ENCODE measurements at regions not wholly inside any gene's neighbourhood (a gene's known extent, or its start where the extent isn't known, plus 50 kb on each side); places are given as distances from the start of the nearest gene placed in this dataset.
"Not testable (repeated sequence)": the region's sequence is repeated elsewhere in the genome, so short reads cannot be mapped to it uniquely, and the experiment has no call there.

DNA sequence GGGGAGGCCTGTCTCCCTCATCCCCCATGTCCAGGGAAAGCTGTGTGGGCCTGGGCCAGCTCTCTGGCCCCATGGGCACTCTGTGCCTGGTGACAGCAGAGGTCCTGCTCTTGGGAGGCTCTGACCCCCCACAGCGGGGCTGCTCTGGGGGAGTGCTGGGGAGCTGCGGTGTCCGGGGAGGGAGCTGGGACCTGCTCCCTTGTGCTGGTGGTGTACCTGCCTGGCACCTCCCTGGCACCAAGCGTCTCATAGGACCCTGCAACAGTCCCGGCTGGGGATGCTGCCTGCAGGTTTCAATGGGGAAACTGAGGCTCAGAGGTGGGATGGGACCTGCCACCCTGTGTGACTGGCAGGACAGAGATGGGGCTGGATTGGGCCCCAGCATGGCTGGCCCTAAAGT lies 111.3 kb downstream of the KIF26A start:
- DNase-seq (ENCODE audit: low read depth in 1 of 2, low spot score in 1 of 2), result no peak

DNA sequence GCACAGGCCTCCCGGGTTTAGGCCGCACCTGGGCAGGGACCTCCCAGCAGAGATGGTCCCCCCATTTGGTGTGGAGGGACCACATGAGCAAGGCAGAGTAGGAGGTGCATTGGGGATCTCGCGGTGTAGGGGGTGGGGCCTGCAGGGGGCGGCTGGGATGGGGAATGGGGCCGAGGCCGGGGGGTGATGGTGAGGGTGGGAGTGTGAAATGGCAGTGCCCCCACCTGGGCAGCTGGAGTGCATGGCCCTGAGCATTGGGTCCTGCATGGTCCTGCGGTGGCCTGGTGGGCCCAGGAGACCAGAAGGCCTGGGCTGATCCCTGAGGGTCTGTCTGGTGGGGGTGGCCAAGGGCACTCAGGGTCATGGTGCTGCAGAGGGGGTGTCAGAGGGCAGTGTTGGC lies 111.8 kb downstream of the KIF26A start:
- no peak for DNase-seq (ENCODE audit: low read depth in 1 of 2, low spot score in 1 of 2)

GRCh38 chr14:104252256-104253215 lies 114.1 kb downstream of the KIF26A start:
- no peak for DNase-seq (ENCODE audit: low read depth in 1 of 2, low spot score in 1 of 2)

- DNase-seq (ENCODE audit: low read depth in 1 of 2, low spot score in 1 of 2), result no peak
These were observed 114.9 kb downstream of the KIF26A start for GRCh38 chr14:104253223-104253822.

GRCh38 chr14:104253901-104254353 lies 115.5 kb downstream of the KIF26A start:
- no peak for DNase-seq (ENCODE audit: low read depth in 1 of 2, low spot score in 1 of 2)

DNA sequence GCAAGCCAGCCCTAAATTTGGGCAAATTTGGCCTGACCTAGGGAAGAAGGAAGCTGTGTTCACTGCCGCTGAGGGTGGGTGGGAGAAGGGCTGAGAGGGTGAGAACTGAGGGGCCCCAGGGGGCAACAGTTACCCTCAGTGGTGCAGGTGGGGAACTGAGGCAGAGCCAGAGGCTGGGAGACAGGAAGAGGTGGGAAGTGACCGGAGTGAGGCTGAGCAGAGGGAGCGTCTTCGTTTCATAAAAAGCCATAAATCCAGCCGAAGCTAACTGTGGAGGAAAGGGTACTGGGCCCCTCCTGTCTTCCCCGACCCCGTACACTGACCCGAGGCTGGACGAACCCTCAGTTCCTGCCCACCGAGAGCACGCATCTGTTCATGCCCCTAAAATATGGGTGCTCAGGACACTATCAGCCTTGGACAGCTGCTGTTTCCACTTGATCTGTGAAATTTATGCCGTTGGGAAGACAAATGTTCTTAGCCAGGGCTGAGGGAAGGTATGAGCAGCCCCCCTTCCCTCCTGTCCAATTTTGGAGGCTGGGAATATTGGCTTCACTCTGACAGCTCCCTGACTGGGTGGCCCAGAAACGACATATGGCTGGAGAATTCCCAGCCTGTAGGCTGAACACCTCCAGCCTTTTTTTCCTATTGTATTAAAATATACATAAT lies 116.5 kb downstream of the KIF26A start:
- DNase-seq (ENCODE audit: low read depth in 1 of 2, low spot score in 1 of 2), result no peak

- no peak for DNase-seq (ENCODE audit: low read depth in 1 of 2, low spot score in 1 of 2)
These were observed 117.6 kb downstream of the KIF26A start for GRCh38 chr14:104256025-104256424.

DNA sequence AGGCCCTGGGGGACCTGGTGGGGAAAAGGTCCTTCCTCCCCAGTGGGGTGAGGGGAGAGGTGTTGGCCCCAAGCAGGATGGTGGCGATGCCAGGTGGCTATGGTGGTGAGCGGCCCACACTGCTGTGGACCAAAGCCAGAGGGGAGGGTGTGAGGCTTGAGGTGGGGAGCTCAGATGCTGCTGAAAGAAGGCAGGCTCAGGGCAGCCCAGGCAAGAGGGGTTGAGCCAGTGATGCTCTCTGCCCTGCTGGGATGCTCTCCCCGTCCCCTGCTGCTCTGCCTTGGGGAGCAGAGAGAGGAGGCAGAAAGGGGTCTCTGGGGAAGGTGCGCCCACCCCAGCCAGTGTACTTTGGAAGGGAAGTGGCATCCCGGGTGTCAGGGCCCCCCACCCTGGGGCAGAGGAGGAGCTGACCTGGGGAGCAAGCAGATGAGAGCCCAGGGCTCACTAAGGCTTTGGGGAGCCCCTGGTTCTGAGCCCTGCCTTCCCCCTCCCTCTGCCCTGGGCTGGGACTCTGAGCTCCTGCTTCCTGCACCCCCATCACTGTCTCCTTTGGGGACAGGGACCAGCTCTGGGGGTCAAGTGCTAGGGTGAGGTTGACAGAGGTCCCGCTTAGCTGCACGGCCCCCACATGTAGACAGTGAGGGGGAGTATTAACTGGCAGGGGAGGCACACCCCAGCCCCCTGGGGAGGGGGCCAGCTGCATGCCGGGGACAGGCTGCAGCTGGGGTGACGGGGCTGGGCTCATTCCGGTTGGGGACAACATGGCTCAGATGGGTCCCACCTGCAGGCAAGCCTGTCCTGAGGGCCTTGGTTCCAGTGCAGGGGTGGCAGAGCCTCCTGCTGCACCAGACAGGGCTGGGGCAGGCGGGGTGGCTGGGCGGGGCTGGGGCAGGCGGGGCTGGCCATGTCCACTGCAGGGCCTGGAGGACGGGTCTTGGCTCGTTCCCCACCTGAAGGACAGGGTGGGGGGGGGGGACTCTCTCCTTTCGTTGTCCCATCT lies 124.4 kb downstream of the KIF26A start:
- no peak for DNase-seq (ENCODE audit: low read depth in 1 of 2, low spot score in 1 of 2)

- no peak for DNase-seq (ENCODE audit: low read depth in 1 of 2, low spot score in 1 of 2)
These were observed 125.4 kb downstream of the KIF26A start for GRCh38 chr14:104263675-104264358.

DNA sequence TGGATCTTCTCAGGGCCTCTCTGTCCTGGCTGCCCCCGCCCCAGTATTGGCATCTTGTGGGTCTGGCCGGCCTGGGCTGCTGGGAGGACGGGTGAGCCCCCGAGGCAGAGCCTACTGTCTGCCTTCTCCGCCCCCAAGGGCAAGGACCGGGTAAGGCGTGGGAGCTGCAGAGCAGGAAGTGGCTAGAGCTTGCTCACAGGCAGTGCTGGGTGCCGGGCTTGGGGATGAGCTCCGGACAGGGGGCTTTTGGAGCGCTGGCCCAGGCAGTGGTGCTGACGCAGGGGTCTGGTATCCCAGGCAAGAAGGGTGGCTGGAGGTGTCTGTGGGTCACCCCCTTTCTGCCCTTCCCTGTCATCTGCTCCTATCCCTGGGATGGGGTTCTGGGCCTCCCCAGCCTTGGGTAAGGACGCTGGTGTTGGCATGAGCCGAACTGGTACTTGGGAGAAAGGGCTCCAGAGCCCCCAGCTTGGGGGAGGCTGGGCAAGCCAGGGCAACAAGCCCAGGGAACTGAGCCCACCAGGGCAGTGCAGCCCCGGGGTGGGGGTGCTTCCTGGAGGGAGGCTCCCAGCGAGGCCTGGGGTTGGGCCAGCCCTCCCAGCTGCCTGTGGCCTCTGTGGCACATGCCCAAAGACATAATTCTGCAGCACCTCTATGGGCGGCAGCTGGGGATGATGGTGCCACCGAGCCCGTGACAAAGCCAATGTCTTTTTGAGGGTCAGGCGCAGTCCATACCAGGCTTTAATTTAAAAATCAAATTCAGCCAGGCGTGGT lies 126.3 kb downstream of the KIF26A start:
- DNase-seq (ENCODE audit: low read depth in 1 of 2, low spot score in 1 of 2), result no peak

GRCh38 chr14:104265918-104266630 lies 127.7 kb downstream of the KIF26A start:
- no peak for DNase-seq (ENCODE audit: low read depth in 1 of 2, low spot score in 1 of 2)

DNA sequence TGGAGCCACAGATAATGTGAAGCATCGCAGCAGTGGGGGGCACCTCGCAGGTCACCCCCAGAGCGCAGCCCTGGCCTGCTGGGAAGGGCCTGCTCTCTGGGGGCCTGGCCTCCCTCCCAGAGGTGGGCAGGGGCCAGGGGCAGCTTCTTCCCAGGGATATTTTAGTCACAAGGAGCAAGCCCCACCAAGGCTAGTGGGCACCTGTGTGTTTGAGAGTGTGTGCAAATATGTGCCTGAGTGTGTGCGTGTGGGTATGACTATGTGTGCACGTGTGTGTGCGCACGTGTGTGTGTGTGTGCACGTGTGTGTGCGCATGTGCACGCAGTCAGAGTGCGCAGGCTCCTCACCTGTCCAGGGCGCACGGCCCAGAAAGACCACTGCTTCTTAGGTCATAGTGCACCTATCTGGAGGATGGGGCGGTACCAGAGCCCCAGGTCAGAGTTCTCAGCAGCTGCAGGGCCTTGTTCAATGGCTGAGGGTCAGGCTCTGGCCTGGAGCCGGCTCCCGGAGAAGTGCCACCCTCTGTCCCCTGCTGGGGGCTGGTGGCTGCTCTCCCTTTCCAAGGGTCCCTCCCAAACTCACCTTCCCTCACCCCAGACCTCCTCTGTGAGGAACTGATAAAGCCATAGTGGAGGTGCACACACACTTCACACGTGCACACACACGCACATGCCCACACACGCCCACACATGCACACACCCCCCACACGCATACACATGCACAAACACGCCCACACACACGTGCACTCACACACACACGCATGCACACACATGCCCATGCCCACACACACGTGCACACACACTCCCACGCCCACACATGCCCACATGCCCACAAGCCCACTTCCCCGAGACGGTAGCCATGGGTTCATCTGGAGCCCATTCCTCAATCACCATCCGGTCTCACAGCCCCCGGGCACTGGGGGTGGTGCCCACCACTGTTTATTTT lies 128.5 kb downstream of the KIF26A start:
- DNase-seq (ENCODE audit: low read depth in 1 of 2, low spot score in 1 of 2), result no peak

- DNase-seq (ENCODE audit: low read depth in 1 of 2, low spot score in 1 of 2), result no peak
These were observed 129.5 kb downstream of the KIF26A start for GRCh38 chr14:104267895-104268294.

DNA sequence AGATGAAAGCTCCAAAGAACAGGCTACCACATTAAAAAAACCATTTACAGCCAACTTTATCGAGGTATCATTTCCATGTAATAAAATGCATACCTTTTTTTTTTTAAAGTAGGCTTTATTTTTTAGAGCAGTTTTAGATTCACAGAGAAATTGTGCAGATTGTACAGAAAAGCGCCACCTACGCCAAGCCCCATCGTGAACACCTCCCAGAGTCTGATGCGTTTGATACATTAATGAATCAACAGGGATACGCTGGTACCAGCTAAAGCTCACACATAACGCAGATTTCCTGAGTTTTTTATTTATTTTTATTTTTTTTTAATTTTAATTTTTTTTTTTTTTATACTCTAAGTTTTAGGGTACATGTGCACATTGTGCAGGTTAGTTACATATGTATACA lies 129.9 kb downstream of the KIF26A start:
- no peak for DNase-seq (ENCODE audit: low read depth in 1 of 2, low spot score in 1 of 2)

DNA sequence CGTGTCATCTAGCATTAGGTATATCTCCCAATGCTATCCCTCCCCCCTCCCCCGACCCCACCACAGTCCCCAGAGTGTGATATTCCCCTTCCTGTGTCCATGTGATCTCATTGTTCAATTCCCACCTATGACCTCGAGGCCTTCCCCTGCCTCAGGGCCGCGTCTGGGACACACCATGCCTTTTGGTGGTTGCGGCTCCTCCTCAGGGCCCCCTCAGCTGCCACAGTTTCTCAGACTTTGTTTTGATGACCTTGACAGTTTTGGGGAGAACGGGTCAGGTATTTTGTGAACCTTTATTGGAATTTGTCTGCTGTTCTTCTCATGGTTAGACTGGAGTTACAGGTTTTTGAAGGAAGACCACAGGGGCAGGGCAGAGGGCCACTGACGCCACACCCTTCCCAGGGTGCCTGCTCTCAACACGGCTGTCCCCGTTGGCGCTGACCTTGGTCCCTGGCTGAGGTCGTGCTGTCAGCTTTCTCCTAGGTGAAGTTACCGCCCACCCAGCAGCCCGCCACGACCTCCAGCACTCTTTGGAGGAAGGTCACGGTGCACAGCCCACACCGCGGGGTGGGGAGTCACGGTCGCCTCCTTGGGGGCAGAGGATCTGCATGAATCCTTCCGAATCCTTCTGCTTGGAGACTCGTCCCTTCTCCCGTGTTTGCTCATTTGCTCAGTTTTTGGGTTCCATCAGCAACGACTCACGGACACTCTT lies 130.5 kb downstream of the KIF26A start:
- DNase-seq (ENCODE audit: low read depth in 1 of 2, low spot score in 1 of 2), result no peak

DNA sequence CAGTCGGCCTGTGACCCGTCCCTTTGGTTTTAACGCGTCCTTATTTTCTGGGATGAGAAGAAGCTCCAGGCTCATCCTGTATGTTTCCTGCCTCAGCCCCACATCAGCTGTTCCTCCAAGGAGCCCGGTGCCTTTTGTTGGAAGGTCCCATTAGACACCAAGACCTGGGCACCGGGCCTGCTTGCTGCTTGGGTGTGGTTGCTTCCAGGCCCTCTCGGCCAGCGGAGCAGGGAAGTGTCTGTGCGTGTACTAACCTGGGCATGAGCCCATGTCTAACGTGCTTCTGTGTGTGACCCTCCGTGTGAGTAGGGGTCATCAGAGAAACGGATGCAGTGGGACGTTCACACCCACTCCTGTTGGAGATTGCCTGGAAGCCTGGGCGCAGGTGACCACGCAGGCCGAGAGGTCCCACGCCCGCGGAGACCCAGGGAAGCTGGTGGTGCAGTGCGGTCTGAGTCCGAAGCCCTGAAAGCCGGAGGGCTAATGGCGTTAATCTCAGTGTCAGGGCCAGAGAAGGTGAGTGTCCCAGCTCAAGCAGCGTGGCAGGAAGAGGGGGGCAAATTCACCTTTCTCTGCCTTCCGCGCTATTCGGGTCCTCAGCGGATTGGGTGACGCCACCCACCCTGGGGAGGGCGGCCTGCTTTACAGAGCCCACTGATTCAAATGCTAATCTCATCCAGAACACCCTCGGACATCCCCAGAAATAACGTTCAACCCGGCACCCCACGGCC lies 131.3 kb downstream of the KIF26A start:
- not testable (repeated sequence) for DNase-seq (ENCODE audit: low read depth in 1 of 2, low spot score in 1 of 2)
